ENCODE measurements at regions not wholly inside any gene's neighbourhood (a gene's known extent, or its start where the extent isn't known, plus 50 kb on each side); places are given as distances from the start of the nearest gene placed in this dataset.
"Not testable (repeated sequence)": the region's sequence is repeated elsewhere in the genome, so short reads cannot be mapped to it uniquely, and the experiment has no call there.

GRCh38 chr17:30712859-30713258, 111.6 kb downstream of the CRLF3 start:
- peaks cover 80% of the 10 kb centered on the region for H3K79me2 ChIP-seq (ENCODE audit: insufficient read depth, low read length)

GRCh38 chr17:30711626-30712507, 112.6 kb downstream of the CRLF3 start:
- H3K4me1 Mint-ChIP-seq: peaks cover 45% of the 10 kb centered on the region

More at GRCh38 chr17:30712859-30713258, 111.6 kb downstream of the CRLF3 start:
- peak overlapping the region in 1 of 7 donors; percentile 15 for H3K27ac Mint-ChIP-seq
- H2AFZ ChIP-seq (ENCODE audit: insufficient read depth, low read depth, low read length, poor library complexity, severe bottlenecking); H3K9me3 ChIP-seq (replicated peaks in 1 of 2; ENCODE audit: control insufficient read depth in 1 of 2, insufficient read depth in 1 of 2, low read length in 2 of 2); H3K9ac ChIP-seq (ENCODE audit: insufficient read depth, low read length, poor library complexity, severe bottlenecking); H3K9me3 Mint-ChIP-seq; H3K36me3 Mint-ChIP-seq; H3K4me2 ChIP-seq (replicated peaks; ENCODE audit: extremely low read depth, low read length, poor library complexity, severe bottlenecking); H3K27me3 ChIP-seq (ENCODE audit: control insufficient read depth in 2 of 2, insufficient read depth in 2 of 2, low read length in 2 of 2); DNase-seq; H3K27me3 Mint-ChIP-seq (ENCODE audit: low read depth in 3 of 3); H3K4me3 ChIP-seq (replicated peaks in 1 of 3; ENCODE audit: low read depth in 2 of 3, low read length in 3 of 3); H3K36me3 ChIP-seq (replicated peaks in 1 of 2; ENCODE audit: control insufficient read depth in 1 of 2, insufficient read depth in 2 of 2, low read length in 2 of 2); H3K4me3 Mint-ChIP-seq; intact Hi-C loops (cut with micrococcal nuclease); H3K27ac ChIP-seq (ENCODE audit: low read depth in 1 of 2, low read length in 2 of 2); H4K20me1 ChIP-seq (ENCODE audit: insufficient read depth, low read length): not testable (repeated sequence)
- WGBS (ENCODE audit: insufficient coverage): 80% methylated on average over 1 of the region's 3 CpGs
- peaks cover 30 to 33% of the 10 kb centered on the region in 2 donors for H3K4me1 ChIP-seq (ENCODE audit: control insufficient read depth in 1 of 2, insufficient read depth in 2 of 2, low read length in 2 of 2)
- peaks cover 39% of the 10 kb centered on the region for H3K4me1 Mint-ChIP-seq

DNA sequence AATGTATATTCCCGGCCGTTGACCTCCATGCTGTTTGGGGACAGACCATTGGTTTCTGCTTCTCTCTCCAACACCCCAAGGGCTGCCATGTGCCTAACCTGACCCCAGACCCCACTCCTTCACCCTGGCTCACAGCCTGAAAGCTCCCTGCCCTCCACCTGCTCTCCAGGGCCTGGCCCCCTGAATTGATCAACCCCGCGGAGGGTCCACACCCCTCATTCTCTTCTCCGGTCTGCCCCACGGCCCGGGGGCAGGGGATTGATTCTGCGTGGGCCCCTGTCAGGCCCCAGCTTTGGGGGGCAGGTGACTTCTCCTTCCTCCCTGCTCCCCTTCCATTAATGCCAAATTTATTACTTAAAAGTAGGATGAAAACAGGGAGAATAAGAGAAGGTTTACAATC, 113.3 kb downstream of the CRLF3 start:
- Histone ChIP-seq H3K4me1 (ENCODE audit: control insufficient read depth in 1 of 2, insufficient read depth in 2 of 2, low read length in 2 of 2) (peaks cover 42 to 50% of the 10 kb centered on the region in 2 donors), H3K79me2 (ENCODE audit: insufficient read depth, low read length) (peaks cover 63% of the 10 kb centered on the region), H3K4me3 (replicated peaks in 1 of 3; ENCODE audit: low read depth in 2 of 3, low read length in 3 of 3) (peak overlapping the region in 1 of 3 experiments; percentile 73)
- H3K4me2 ChIP-seq (replicated peaks; ENCODE audit: extremely low read depth, low read length, poor library complexity, severe bottlenecking); H3K27ac ChIP-seq (ENCODE audit: low read depth in 1 of 2, low read length in 2 of 2); H3K9ac ChIP-seq (ENCODE audit: insufficient read depth, low read length, poor library complexity, severe bottlenecking); H3K9me3 Mint-ChIP-seq; H4K20me1 ChIP-seq (ENCODE audit: insufficient read depth, low read length); H3K36me3 ChIP-seq (replicated peaks in 1 of 2; ENCODE audit: control insufficient read depth in 1 of 2, insufficient read depth in 2 of 2, low read length in 2 of 2); H2AFZ ChIP-seq (ENCODE audit: insufficient read depth, low read depth, low read length, poor library complexity, severe bottlenecking); DNase-seq; H3K36me3 Mint-ChIP-seq; H3K27me3 ChIP-seq (ENCODE audit: control insufficient read depth in 2 of 2, insufficient read depth in 2 of 2, low read length in 2 of 2); H3K9me3 ChIP-seq (replicated peaks in 1 of 2; ENCODE audit: control insufficient read depth in 1 of 2, insufficient read depth in 1 of 2, low read length in 2 of 2); intact Hi-C loops (cut with micrococcal nuclease): not testable (repeated sequence)
- H3K4me3 Mint-ChIP-seq: peak overlapping the region; percentile 84 to 89
- H3K4me1 Mint-ChIP-seq: peaks cover 48% of the 10 kb centered on the region
- peak overlapping the region in 1 of 7 donors; percentile 36 for H3K27ac Mint-ChIP-seq
- peaks cover 6 to 11% (median 10%) of the 10 kb centered on the region in 3 donors for H3K27me3 Mint-ChIP-seq (ENCODE audit: low read depth in 3 of 3)
- WGBS (ENCODE audit: insufficient coverage): no CpG with 5 or more reads among the region's 8 CpGs

More at GRCh38 chr17:30711626-30712507, 112.6 kb downstream of the CRLF3 start:
- H3K9ac ChIP-seq (ENCODE audit: insufficient read depth, low read length, poor library complexity, severe bottlenecking); H3K4me3 ChIP-seq (replicated peaks in 1 of 3; ENCODE audit: low read depth in 2 of 3, low read length in 3 of 3); H4K20me1 ChIP-seq (ENCODE audit: insufficient read depth, low read length); H3K27ac ChIP-seq (ENCODE audit: low read depth in 1 of 2, low read length in 2 of 2); H3K36me3 ChIP-seq (replicated peaks in 1 of 2; ENCODE audit: control insufficient read depth in 1 of 2, insufficient read depth in 2 of 2, low read length in 2 of 2); H3K9me3 Mint-ChIP-seq; intact Hi-C loops (cut with micrococcal nuclease); H2AFZ ChIP-seq (ENCODE audit: insufficient read depth, low read depth, low read length, poor library complexity, severe bottlenecking); H3K9me3 ChIP-seq (replicated peaks in 1 of 2; ENCODE audit: control insufficient read depth in 1 of 2, insufficient read depth in 1 of 2, low read length in 2 of 2); H3K36me3 Mint-ChIP-seq; H3K27me3 ChIP-seq (ENCODE audit: control insufficient read depth in 2 of 2, insufficient read depth in 2 of 2, low read length in 2 of 2); H3K4me2 ChIP-seq (replicated peaks; ENCODE audit: extremely low read depth, low read length, poor library complexity, severe bottlenecking): not testable (repeated sequence)
- Mint-ChIP-seq H3K27ac (peak overlapping the region in 2 of 7 donors; percentile 46 to 73), H3K4me3 (peak overlapping the region in 1 of 2 donors; percentile 16), H3K27me3 (ENCODE audit: low read depth in 3 of 3) (peaks cover 3 to 11% (median 10%) of the 10 kb centered on the region in 3 donors)
- WGBS (ENCODE audit: insufficient coverage): 100% methylated on average over 6 of the region's 30 CpGs
- peak in 2 of 3 donors; percentile 33 to 35 for DNase-seq
- Histone ChIP-seq H3K79me2 (ENCODE audit: insufficient read depth, low read length) (peaks cover 70% of the 10 kb centered on the region), H3K4me1 (ENCODE audit: control insufficient read depth in 1 of 2, insufficient read depth in 2 of 2, low read length in 2 of 2) (peaks cover 39 to 43% of the 10 kb centered on the region in 2 donors)

GRCh38 chr17:30710276-30711088, 114.0 kb downstream of the CRLF3 start:
- H3K27me3 ChIP-seq (ENCODE audit: control insufficient read depth in 2 of 2, insufficient read depth in 2 of 2, low read length in 2 of 2); DNase-seq; H4K20me1 ChIP-seq (ENCODE audit: insufficient read depth, low read length); H3K9me3 Mint-ChIP-seq; H3K27ac ChIP-seq (ENCODE audit: low read depth in 1 of 2, low read length in 2 of 2); H3K36me3 ChIP-seq (replicated peaks in 1 of 2; ENCODE audit: control insufficient read depth in 1 of 2, insufficient read depth in 2 of 2, low read length in 2 of 2); intact Hi-C loops (cut with micrococcal nuclease); H3K36me3 Mint-ChIP-seq; H3K9me3 ChIP-seq (replicated peaks in 1 of 2; ENCODE audit: control insufficient read depth in 1 of 2, insufficient read depth in 1 of 2, low read length in 2 of 2): not testable (repeated sequence)
- Mint-ChIP-seq H3K4me1 (peaks cover 55% of the 10 kb centered on the region), H3K27ac (peak overlapping the region in 3 of 7 donors; percentile 23 to 62 (median 50)), H3K4me3 (peak overlapping the region; percentile 84 to 89), H3K27me3 (ENCODE audit: low read depth in 3 of 3) (peaks cover 10 to 16% (median 14%) of the 10 kb centered on the region in 3 donors)
- peaks cover 57% of the 10 kb centered on the region for H3K79me2 ChIP-seq (ENCODE audit: insufficient read depth, low read length)
- WGBS (ENCODE audit: insufficient coverage): 7% methylated on average over 7 of the region's 31 CpGs
- H2AFZ ChIP-seq (ENCODE audit: insufficient read depth, low read depth, low read length, poor library complexity, severe bottlenecking): peak overlapping the region; percentile 53
- H3K4me1 ChIP-seq (ENCODE audit: control insufficient read depth in 1 of 2, insufficient read depth in 2 of 2, low read length in 2 of 2): peaks cover 47 to 57% of the 10 kb centered on the region in 2 donors
- peak overlapping the region; percentile 49 for H3K9ac ChIP-seq (ENCODE audit: insufficient read depth, low read length, poor library complexity, severe bottlenecking)
- H3K4me3 ChIP-seq (replicated peaks in 1 of 3; ENCODE audit: low read depth in 2 of 3, low read length in 3 of 3): peak overlapping the region; percentile 38 to 73 (median 41)
- H3K4me2 ChIP-seq (replicated peaks; ENCODE audit: extremely low read depth, low read length, poor library complexity, severe bottlenecking): peak overlapping the region; percentile 65
